ENCODE measurements at regions not wholly inside any gene's neighbourhood (a gene's known extent, or its start where the extent isn't known, plus 50 kb on each side); places are given as distances from the start of the nearest gene placed in this dataset.

- H3K4me3 ChIP-seq (ENCODE audit: low read length): no peak overlapping the region
- no peak for DNase-seq
- no peak overlapping the region for H3K27ac ChIP-seq (ENCODE audit: low read length)
- H3K9me3 ChIP-seq (ENCODE audit: control insufficient read depth, low read depth, low read length): no peaks in the 10 kb centered on the region
- no CpG with 5 or more reads among the region's 3 CpGs for WGBS (ENCODE audit: insufficient coverage, low lambda C conversion rate)
- H3K27me3 ChIP-seq (ENCODE audit: control insufficient read depth, insufficient read depth, low read length): no peaks in the 10 kb centered on the region
- H3K4me1 ChIP-seq (ENCODE audit: control insufficient read depth, insufficient read depth, low read length): no peaks in the 10 kb centered on the region
- no peaks in the 10 kb centered on the region for H3K36me3 ChIP-seq (ENCODE audit: control insufficient read depth, insufficient read depth, low read length)
Measured at GRCh38 chr4:152235718-152236117, 300.2 kb downstream of the FBXW7 start.

GRCh38 chr4:152234571-152234970 is 301.3 kb downstream of the FBXW7 start:
- Histone ChIP-seq H3K27ac (ENCODE audit: low read length) (no peak overlapping the region), H3K36me3 (ENCODE audit: control insufficient read depth, insufficient read depth, low read length) (no peaks in the 10 kb centered on the region), H3K9me3 (ENCODE audit: control insufficient read depth, low read depth, low read length) (no peaks in the 10 kb centered on the region), H3K27me3 (ENCODE audit: control insufficient read depth, insufficient read depth, low read length) (no peaks in the 10 kb centered on the region), H3K4me1 (ENCODE audit: control insufficient read depth, insufficient read depth, low read length) (no peaks in the 10 kb centered on the region), H3K4me3 (ENCODE audit: low read length) (no peak overlapping the region)
- DNase-seq: no peak
- 100% methylated on average over 1 of the region's 3 CpGs for WGBS (ENCODE audit: insufficient coverage, low lambda C conversion rate)

GRCh38 chr4:152232271-152232670 is 303.6 kb downstream of the FBXW7 start:
- 100% methylated on average over 2 of the region's 2 CpGs for WGBS (ENCODE audit: insufficient coverage, low lambda C conversion rate)
- Histone ChIP-seq H3K36me3 (ENCODE audit: control insufficient read depth, insufficient read depth, low read length) (no peaks in the 10 kb centered on the region), H3K9me3 (ENCODE audit: control insufficient read depth, low read depth, low read length) (no peaks in the 10 kb centered on the region), H3K27ac (ENCODE audit: low read length) (no peak overlapping the region), H3K4me1 (ENCODE audit: control insufficient read depth, insufficient read depth, low read length) (no peaks in the 10 kb centered on the region), H3K4me3 (ENCODE audit: low read length) (no peak overlapping the region), H3K27me3 (ENCODE audit: control insufficient read depth, insufficient read depth, low read length) (no peaks in the 10 kb centered on the region)
- no peak for DNase-seq

- Histone ChIP-seq H3K27ac (ENCODE audit: low read length) (no peak overlapping the region), H3K9me3 (ENCODE audit: control insufficient read depth, low read depth, low read length) (no peaks in the 10 kb centered on the region), H3K36me3 (ENCODE audit: control insufficient read depth, insufficient read depth, low read length) (no peaks in the 10 kb centered on the region), H3K4me1 (ENCODE audit: control insufficient read depth, insufficient read depth, low read length) (peaks cover 4% of the 10 kb centered on the region), H3K4me3 (ENCODE audit: low read length) (no peak overlapping the region), H3K27me3 (ENCODE audit: control insufficient read depth, insufficient read depth, low read length) (no peaks in the 10 kb centered on the region)
- DNase-seq: no peak
- WGBS (ENCODE audit: insufficient coverage, low lambda C conversion rate): 100% methylated on average over 1 of the region's 6 CpGs
Measured at GRCh38 chr4:152229782-152230289, 306.1 kb downstream of the FBXW7 start.

GRCh38 chr4:152225680-152226079 is 310.2 kb downstream of the FBXW7 start:
- no CpG with 5 or more reads among the region's 1 CpG for WGBS (ENCODE audit: insufficient coverage, low lambda C conversion rate)
- H3K27ac ChIP-seq (ENCODE audit: low read length): no peak overlapping the region
- H3K4me1 ChIP-seq (ENCODE audit: control insufficient read depth, insufficient read depth, low read length): peaks cover 9% of the 10 kb centered on the region
- no peak for DNase-seq
- H3K27me3 ChIP-seq (ENCODE audit: control insufficient read depth, insufficient read depth, low read length): no peaks in the 10 kb centered on the region
- no peaks in the 10 kb centered on the region for H3K9me3 ChIP-seq (ENCODE audit: control insufficient read depth, low read depth, low read length)
- no peaks in the 10 kb centered on the region for H3K36me3 ChIP-seq (ENCODE audit: control insufficient read depth, insufficient read depth, low read length)
- no peak overlapping the region for H3K4me3 ChIP-seq (ENCODE audit: low read length)

- DNase-seq: peak; percentile 37 to 71
- Histone ChIP-seq H3K36me3 (ENCODE audit: control insufficient read depth, insufficient read depth, low read length) (no peaks in the 10 kb centered on the region), H3K9me3 (ENCODE audit: control insufficient read depth, low read depth, low read length) (no peaks in the 10 kb centered on the region), H3K4me3 (ENCODE audit: low read length) (no peak overlapping the region), H3K27ac (ENCODE audit: low read length) (peak overlapping the region; percentile 72), H3K27me3 (ENCODE audit: control insufficient read depth, insufficient read depth, low read length) (no peaks in the 10 kb centered on the region), H3K4me1 (ENCODE audit: control insufficient read depth, insufficient read depth, low read length) (peaks cover 9% of the 10 kb centered on the region)
- no CpG with 5 or more reads among the region's 6 CpGs for WGBS (ENCODE audit: insufficient coverage, low lambda C conversion rate)
Measured at GRCh38 chr4:152224721-152225420, 311.0 kb downstream of the FBXW7 start.

GRCh38 chr4:152224223-152224622 is 311.7 kb downstream of the FBXW7 start:
- no peak overlapping the region for H3K4me3 ChIP-seq (ENCODE audit: low read length)
- H3K27ac ChIP-seq (ENCODE audit: low read length): peak overlapping the region; percentile 72
- H3K36me3 ChIP-seq (ENCODE audit: control insufficient read depth, insufficient read depth, low read length): no peaks in the 10 kb centered on the region
- no peaks in the 10 kb centered on the region for H3K27me3 ChIP-seq (ENCODE audit: control insufficient read depth, insufficient read depth, low read length)
- no peak for DNase-seq
- no CpG with 5 or more reads among the region's 8 CpGs for WGBS (ENCODE audit: insufficient coverage, low lambda C conversion rate)
- H3K9me3 ChIP-seq (ENCODE audit: control insufficient read depth, low read depth, low read length): no peaks in the 10 kb centered on the region
- peaks cover 9% of the 10 kb centered on the region for H3K4me1 ChIP-seq (ENCODE audit: control insufficient read depth, insufficient read depth, low read length)

GRCh38 chr4:152223600-152223999 is 312.3 kb downstream of the FBXW7 start:
- H3K4me1 ChIP-seq (ENCODE audit: control insufficient read depth, insufficient read depth, low read length): peaks cover 9% of the 10 kb centered on the region
- DNase-seq: no peak
- no CpG with 5 or more reads among the region's 4 CpGs for WGBS (ENCODE audit: insufficient coverage, low lambda C conversion rate)
- no peak overlapping the region for H3K27ac ChIP-seq (ENCODE audit: low read length)
- H3K27me3 ChIP-seq (ENCODE audit: control insufficient read depth, insufficient read depth, low read length): no peaks in the 10 kb centered on the region
- no peak overlapping the region for H3K4me3 ChIP-seq (ENCODE audit: low read length)
- no peaks in the 10 kb centered on the region for H3K36me3 ChIP-seq (ENCODE audit: control insufficient read depth, insufficient read depth, low read length)
- H3K9me3 ChIP-seq (ENCODE audit: control insufficient read depth, low read depth, low read length): no peaks in the 10 kb centered on the region

GRCh38 chr4:152221816-152222516 is 313.9 kb downstream of the FBXW7 start:
- H3K36me3 ChIP-seq (ENCODE audit: control insufficient read depth, insufficient read depth, low read length): no peaks in the 10 kb centered on the region
- WGBS (ENCODE audit: insufficient coverage, low lambda C conversion rate): 79% methylated on average over 2 of the region's 10 CpGs
- no peak overlapping the region for H3K4me3 ChIP-seq (ENCODE audit: low read length)
- peaks cover 9% of the 10 kb centered on the region for H3K4me1 ChIP-seq (ENCODE audit: control insufficient read depth, insufficient read depth, low read length)
- no peaks in the 10 kb centered on the region for H3K27me3 ChIP-seq (ENCODE audit: control insufficient read depth, insufficient read depth, low read length)
- no peak overlapping the region for H3K27ac ChIP-seq (ENCODE audit: low read length)
- no peak for DNase-seq
- no peaks in the 10 kb centered on the region for H3K9me3 ChIP-seq (ENCODE audit: control insufficient read depth, low read depth, low read length)

GRCh38 chr4:152220201-152220666 is 315.7 kb downstream of the FBXW7 start:
- no peaks in the 10 kb centered on the region for H3K9me3 ChIP-seq (ENCODE audit: control insufficient read depth, low read depth, low read length)
- no peak overlapping the region for H3K27ac ChIP-seq (ENCODE audit: low read length)
- WGBS (ENCODE audit: insufficient coverage, low lambda C conversion rate): no CpG with 5 or more reads among the region's 2 CpGs
- H3K27me3 ChIP-seq (ENCODE audit: control insufficient read depth, insufficient read depth, low read length): no peaks in the 10 kb centered on the region
- no peaks in the 10 kb centered on the region for H3K36me3 ChIP-seq (ENCODE audit: control insufficient read depth, insufficient read depth, low read length)
- DNase-seq: no peak
- peaks cover 8% of the 10 kb centered on the region for H3K4me1 ChIP-seq (ENCODE audit: control insufficient read depth, insufficient read depth, low read length)
- H3K4me3 ChIP-seq (ENCODE audit: low read length): no peak overlapping the region

Data from large intestine (tissue), 3 donors.